DMS 273 treated with DMSO at 0.1 percent for 48 hours (cell line): ENCODE measurements at regions not wholly inside any gene's neighbourhood (a gene's known extent, or its start where the extent isn't known, plus 50 kb on each side); places are given as distances from the start of the nearest gene placed in this dataset.
"Not testable (repeated sequence)": the region's sequence is repeated elsewhere in the genome, so short reads cannot be mapped to it uniquely, and the experiment has no call there.

Source experiments
- DNase-seq: peaks from one replicate; lab custom pipeline; 2025; lab: John Stamatoyannopoulos, UW

DNA sequence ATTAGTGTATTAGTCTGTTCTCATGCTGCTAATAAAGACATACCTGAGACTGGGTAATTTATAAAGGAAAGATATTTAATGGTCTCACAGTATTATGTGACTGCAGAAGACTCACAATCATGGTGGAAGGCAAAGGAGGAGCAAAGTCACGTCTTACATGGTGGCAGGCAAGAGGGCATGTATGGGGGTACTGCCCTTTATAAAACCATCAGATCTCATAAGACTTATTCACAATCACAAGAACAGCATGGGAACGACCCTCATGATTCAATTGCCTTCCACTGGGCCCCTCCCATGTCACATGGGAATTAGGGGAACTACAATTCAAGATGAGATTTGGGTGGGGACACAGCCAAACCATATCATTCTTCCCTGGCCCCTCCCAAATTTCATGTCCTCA, 52.7 kb upstream of the ST3GAL5 start:
- not testable (repeated sequence) for DNase-seq

DNA sequence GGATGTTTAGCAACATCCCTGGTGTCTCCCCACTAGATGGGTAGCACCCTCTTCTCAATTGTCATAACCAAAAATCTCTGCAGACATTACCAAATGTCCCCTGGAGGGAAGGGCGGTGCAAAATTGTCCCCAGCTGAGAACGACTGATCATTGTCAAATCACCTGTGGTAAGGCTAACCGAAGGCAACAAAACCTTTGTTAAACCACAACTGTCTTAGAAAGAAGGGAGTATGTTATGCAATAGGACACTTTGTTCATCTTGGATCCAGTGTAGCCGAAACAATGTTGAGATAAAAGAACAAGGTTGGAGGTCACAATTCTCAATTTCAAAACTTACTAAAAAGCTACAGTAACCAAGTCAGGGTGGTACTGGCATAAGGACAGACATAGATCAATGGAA, 50.3 kb upstream of the ST3GAL5 start:
- DNase-seq = no peak
